Breast epithelium (tissue), 4 donors: ENCODE measurements at regions not wholly inside any gene's neighbourhood (a gene's known extent, or its start where the extent isn't known, plus 50 kb on each side); places are given as distances from the start of the nearest gene placed in this dataset.

Experiments used
- DNase-seq, 2 donors: peaks; one replicate each; pipeline ENCODE4 v3.0.0-alpha.2; 2019; ENCODE audit warnings: low spot score in 2 of 2
- H3K27ac ChIP-seq, 2 donors: fragments of 200-600 bp; sonication (generic) in 1 of 2; one replicate each; pipeline ENCODE4 v1.5.1; 2016 to 2019; ENCODE audit warnings: mild to moderate bottlenecking in 1 of 2
- H3K27me3 ChIP-seq, 2 donors: fragments of 200-600 bp; sonication (generic) in 1 of 2; one replicate each; pipeline versions ENCODE4 v1.5.1 to v1.6.0; 2017 to 2019; ENCODE audit warnings: control low read depth in 1 of 2, mild to moderate bottlenecking in 1 of 2
- H3K36me3 ChIP-seq: fragments of 200-600 bp; one replicate; pipeline ENCODE4 v1.5.1; 2019
- H3K4me1 ChIP-seq, 2 donors: fragments of 200-600 bp; sonication (generic); one replicate each; pipeline ENCODE4 v1.5.1; 2016 to 2019; ENCODE audit warnings: control low read depth in 1 of 2
- H3K4me3 ChIP-seq, 3 donors: fragments of 200-600 bp; sonication (generic); 1 replicate in 2 of 3; 2 replicates in 1 of 3; pipeline ENCODE4 v1.5.1; 2016 to 2019; ENCODE audit warnings: mild to moderate bottlenecking in 3 of 3, moderate library complexity in 2 of 3
- H3K9me3 ChIP-seq, 2 donors: fragments of 200-600 bp; sonication (generic) in 1 of 2; one replicate each; pipeline ENCODE4 v1.5.1; 2016 to 2019; ENCODE audit warnings: control low read depth in 1 of 2
- POLR2A ChIP-seq: fragments of 450-650 bp; IDR thresholded peaks from one replicate; pipeline ENCODE4 v1.6.1; 2016; ENCODE audit warnings: antibody characterized with exemption, mild to moderate bottlenecking, moderate library complexity
- POLR2AphosphoS5 ChIP-seq, 3 donors: sonication (generic); formaldehyde crosslinking; IDR thresholded peaks; one replicate each; pipeline ENCODE4 v1.6.1; 2017; ENCODE audit warnings: antibody characterized with exemption in 3 of 3
- intact Hi-C: fragments of 100-400 bp; cut with DNase I; formaldehyde crosslinking; loops from one replicate; pipeline ENCODE4 v1.15.1; 2023; ENCODE audit warnings: low total_unique reads
- TF ChIP-seq, protein P1 (sequence below), 3 donors: fragments of 450-650 bp; IDR thresholded peaks; one replicate each; pipeline ENCODE4 v1.5.1; 2016 to 2017; ENCODE audit warnings: antibody characterized with exemption in 3 of 3, mild to moderate bottlenecking in 3 of 3, moderate library complexity in 3 of 3

DNA sequence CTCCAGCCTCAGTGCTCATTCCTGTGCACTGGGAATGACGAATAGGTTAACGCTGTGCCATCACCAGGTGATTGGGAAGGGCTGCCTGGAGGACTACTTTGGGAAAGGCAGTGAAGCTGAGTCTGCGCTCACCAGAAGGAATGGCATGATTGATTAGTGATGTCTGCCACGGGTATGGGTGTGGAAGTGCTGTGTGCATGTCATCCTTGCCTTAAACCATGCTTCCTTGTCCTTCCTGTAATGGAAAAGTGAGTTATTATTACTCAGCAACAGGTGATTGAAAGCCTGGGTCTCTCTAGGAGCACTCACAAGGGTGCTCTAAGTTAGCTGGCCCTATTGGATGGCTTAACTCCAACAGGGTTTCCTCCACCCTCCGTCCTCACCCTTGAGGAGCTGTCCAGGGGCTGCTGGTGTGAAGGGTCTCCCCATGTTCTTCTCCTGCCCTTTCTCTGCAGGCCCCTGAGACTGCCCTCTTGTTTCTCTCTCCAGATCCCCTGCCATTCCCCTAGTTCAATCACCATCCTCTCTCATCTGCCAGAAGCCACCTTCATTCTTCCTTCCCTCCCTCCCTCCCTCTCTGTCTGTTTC is 121.9 kb upstream of the NECTIN1 start:
- no peaks in the 10 kb centered on the region for H3K36me3 ChIP-seq
- intact Hi-C loops, result no loop called here
- TF ChIP-seq, protein P1, sequence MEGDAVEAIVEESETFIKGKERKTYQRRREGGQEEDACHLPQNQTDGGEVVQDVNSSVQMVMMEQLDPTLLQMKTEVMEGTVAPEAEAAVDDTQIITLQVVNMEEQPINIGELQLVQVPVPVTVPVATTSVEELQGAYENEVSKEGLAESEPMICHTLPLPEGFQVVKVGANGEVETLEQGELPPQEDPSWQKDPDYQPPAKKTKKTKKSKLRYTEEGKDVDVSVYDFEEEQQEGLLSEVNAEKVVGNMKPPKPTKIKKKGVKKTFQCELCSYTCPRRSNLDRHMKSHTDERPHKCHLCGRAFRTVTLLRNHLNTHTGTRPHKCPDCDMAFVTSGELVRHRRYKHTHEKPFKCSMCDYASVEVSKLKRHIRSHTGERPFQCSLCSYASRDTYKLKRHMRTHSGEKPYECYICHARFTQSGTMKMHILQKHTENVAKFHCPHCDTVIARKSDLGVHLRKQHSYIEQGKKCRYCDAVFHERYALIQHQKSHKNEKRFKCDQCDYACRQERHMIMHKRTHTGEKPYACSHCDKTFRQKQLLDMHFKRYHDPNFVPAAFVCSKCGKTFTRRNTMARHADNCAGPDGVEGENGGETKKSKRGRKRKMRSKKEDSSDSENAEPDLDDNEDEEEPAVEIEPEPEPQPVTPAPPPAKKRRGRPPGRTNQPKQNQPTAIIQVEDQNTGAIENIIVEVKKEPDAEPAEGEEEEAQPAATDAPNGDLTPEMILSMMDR (IDR thresholded peaks at IDR 0.05), result no peak
- TF ChIP-seq POLR2AphosphoS5 (IDR thresholded peaks at IDR 0.05) (no peak), POLR2A (no peak)
- H3K27me3 ChIP-seq, result peaks cover 0 to under 1% of the 10 kb centered on the region in 2 donors
- no peak overlapping the region for H3K4me3 ChIP-seq
- no peak overlapping the region for H3K27ac ChIP-seq
- H3K4me1 ChIP-seq, result no peaks in the 10 kb centered on the region
- H3K9me3 ChIP-seq, result peaks cover 0 to 8% of the 10 kb centered on the region in 2 donors
- DNase-seq, result no peak

DNA sequence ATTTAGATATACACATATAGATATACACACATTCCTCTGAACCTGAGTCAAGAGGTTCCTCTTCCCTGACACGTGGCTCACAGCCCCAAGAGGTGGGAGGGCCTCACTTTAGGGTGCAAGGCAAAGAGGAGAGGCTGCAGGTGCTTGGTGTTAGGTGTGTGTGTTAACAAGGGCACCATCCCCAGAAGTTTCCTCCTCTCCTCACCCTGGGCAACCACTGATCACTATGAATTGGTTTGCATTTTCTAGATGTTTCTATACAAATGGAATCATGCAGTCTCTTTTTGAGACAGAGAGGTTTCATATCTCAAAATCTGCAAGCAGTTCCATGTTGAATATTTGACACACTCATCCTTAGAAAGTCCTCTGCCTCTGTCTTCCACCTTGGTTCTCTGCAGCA is 120.9 kb upstream of the NECTIN1 start:
- TF ChIP-seq POLR2A (no peak), POLR2AphosphoS5 (IDR thresholded peaks at IDR 0.05) (no peak)
- TF ChIP-seq, protein P1 (IDR thresholded peaks at IDR 0.05), result no peak
- H3K27ac ChIP-seq, result no peak overlapping the region

DNA sequence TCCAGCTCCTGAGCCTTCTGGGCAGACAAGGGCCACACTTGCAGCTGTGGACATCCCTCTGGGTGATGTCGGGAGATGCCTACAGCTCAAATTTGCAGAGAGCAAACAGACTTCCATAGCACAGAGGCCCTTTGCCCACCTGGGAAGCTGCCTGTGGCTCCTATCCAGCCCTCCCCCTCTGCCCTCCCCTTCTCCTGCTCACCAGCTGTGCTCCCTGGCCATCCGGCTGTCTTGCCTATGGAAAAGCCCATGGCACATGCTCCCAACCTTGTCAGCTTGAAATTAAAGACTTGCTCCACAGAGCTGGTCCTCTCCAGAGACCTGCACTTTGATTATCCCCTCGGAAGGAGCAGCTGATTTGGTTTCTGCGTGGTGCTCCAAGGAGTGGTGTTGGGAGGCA is 118.9 kb upstream of the NECTIN1 start:
- no peaks in the 10 kb centered on the region for H3K4me1 ChIP-seq
- H3K4me3 ChIP-seq, result no peak overlapping the region
- H3K27ac ChIP-seq, result no peak overlapping the region
- TF ChIP-seq POLR2A (no peak), POLR2AphosphoS5 (IDR thresholded peaks at IDR 0.05) (no peak)
- TF ChIP-seq, protein P1 (IDR thresholded peaks at IDR 0.05), result no peak
- H3K27me3 ChIP-seq, result peaks cover 0 to 8% of the 10 kb centered on the region in 2 donors
- intact Hi-C loops, result loop anchor here (2.0 kb wide), 1 partner anchor 35 kb away; no protein-coding TSS in a partner anchor
- H3K36me3 ChIP-seq, result no peaks in the 10 kb centered on the region
- H3K9me3 ChIP-seq, result peaks cover 0 to 10% of the 10 kb centered on the region in 2 donors
- no peak for DNase-seq

More for the DNA sequence above, 120.9 kb upstream of the NECTIN1 start:
- Histone ChIP-seq H3K27me3 (peaks cover 0 to 8% of the 10 kb centered on the region in 2 donors), H3K36me3 (no peaks in the 10 kb centered on the region), H3K4me1 (no peaks in the 10 kb centered on the region), H3K9me3 (peaks cover 0 to 10% of the 10 kb centered on the region in 2 donors), H3K4me3 (no peak overlapping the region)
- intact Hi-C loops, result no loop called here
- DNase-seq, result no peak

DNA sequence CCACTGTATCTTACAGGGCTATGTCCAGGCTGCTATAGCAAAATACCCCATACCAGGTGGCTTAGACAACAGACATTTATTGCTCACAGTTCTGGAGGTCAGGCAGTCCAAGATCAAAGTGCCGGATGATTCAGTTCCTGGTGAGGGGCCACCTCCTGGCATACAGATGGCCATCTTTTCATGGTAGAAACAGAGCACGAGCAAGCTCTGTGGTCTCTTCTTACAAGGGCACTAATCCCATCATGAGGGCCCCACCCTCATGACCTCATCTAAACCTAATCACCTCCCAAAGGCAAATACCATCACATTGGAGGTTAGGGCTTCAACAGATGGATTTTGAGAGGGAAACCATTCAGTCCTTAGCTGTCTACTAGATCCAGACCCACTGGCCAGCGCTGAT is 117.4 kb upstream of the NECTIN1 start:
- no peak for DNase-seq
- intact Hi-C loops, result loop anchor here (2.0 kb wide), 1 partner anchor 36 kb away; no protein-coding TSS in a partner anchor
- peaks cover 0 to 10% of the 10 kb centered on the region in 2 donors for H3K9me3 ChIP-seq
- no peaks in the 10 kb centered on the region for H3K36me3 ChIP-seq
- no peak for TF ChIP-seq POLR2AphosphoS5 (IDR thresholded peaks at IDR 0.05)
- TF ChIP-seq POLR2A, result no peak
- TF ChIP-seq, protein P1 (IDR thresholded peaks at IDR 0.05), result no peak
- peak overlapping the region in 1 of 2 donors; percentile 32 for H3K27ac ChIP-seq
- no peaks in the 10 kb centered on the region for H3K4me1 ChIP-seq
- H3K4me3 ChIP-seq, result no peak overlapping the region
- peaks cover 0 to 8% of the 10 kb centered on the region in 2 donors for H3K27me3 ChIP-seq

GRCh38 chr11:119845756-119846155 is 116.8 kb upstream of the NECTIN1 start:
- H3K36me3 ChIP-seq, result no peaks in the 10 kb centered on the region
- DNase-seq, result peak in 1 of 2 donors; percentile 82
- H3K4me3 ChIP-seq, result no peak overlapping the region
- no peaks in the 10 kb centered on the region for H3K4me1 ChIP-seq
- peaks cover 0 to 8% of the 10 kb centered on the region in 2 donors for H3K27me3 ChIP-seq
- peaks cover 0 to 10% of the 10 kb centered on the region in 2 donors for H3K9me3 ChIP-seq
- H3K27ac ChIP-seq, result peak overlapping the region; percentile 68 to 76
- TF ChIP-seq POLR2A, result no peak
- TF ChIP-seq POLR2AphosphoS5 (IDR thresholded peaks at IDR 0.05), result no peak
- TF ChIP-seq, protein P1 (IDR thresholded peaks at IDR 0.05), result no peak
- intact Hi-C loops, result loop anchor here (2.0 kb wide), 1 partner anchor 37 kb away; no protein-coding TSS in a partner anchor
